Loucy (cell line): ENCODE measurements at regions not wholly inside any gene's neighbourhood (a gene's known extent, or its start where the extent isn't known, plus 50 kb on each side); places are given as distances from the start of the nearest gene placed in this dataset.
"Not testable (repeated sequence)": the region's sequence is repeated elsewhere in the genome, so short reads cannot be mapped to it uniquely, and the experiment has no call there.

Source experiments
- CTCF ChIP-seq: fragments of 200-600 bp; sonication (generic); conservative IDR thresholded peaks from 2 replicates; pipeline ENCODE4 v1.5.1; 2014; ENCODE audit warnings: mild to moderate bottlenecking, antibody characterized with exemption, low read length
- EZH2phosphoT487 ChIP-seq: fragments of 200-600 bp; IDR thresholded peaks from 2 replicates; pipeline ENCODE4 v1.6.1; 2018; ENCODE audit warnings: antibody characterized with exemption, mild to moderate bottlenecking, moderate library complexity, borderline replicate concordance

- not testable (repeated sequence) for TF ChIP-seq CTCF, EZH2phosphoT487
Observed at GRCh38 chr2:97321936-97322713, 209.2 kb downstream of the ANKRD36 start.
